ENCODE measurements at regions not wholly inside any gene's neighbourhood (a gene's known extent, or its start where the extent isn't known, plus 50 kb on each side); places are given as distances from the start of the nearest gene placed in this dataset.

DNA sequence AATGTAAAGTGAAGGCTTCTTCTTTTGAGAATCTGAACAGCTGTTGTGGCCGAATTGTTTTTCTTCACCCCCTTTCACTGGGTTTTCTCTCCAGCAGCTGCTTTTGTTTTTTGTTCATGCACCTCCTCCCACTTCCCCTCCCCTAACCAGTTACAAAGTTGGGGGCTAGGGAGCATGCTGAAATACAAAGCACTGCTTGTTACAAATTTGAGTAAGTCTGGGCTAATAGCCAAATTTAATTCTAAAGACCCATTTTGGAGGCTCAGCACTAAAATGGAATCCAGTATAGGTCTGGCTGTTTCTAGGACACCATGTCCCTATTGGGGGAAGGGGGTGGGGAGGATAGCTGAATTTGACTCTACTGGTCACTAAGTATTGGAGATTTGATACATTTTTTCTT lies 89.2 kb upstream of the GPM6B start:
- TF ChIP-seq, protein P1, sequence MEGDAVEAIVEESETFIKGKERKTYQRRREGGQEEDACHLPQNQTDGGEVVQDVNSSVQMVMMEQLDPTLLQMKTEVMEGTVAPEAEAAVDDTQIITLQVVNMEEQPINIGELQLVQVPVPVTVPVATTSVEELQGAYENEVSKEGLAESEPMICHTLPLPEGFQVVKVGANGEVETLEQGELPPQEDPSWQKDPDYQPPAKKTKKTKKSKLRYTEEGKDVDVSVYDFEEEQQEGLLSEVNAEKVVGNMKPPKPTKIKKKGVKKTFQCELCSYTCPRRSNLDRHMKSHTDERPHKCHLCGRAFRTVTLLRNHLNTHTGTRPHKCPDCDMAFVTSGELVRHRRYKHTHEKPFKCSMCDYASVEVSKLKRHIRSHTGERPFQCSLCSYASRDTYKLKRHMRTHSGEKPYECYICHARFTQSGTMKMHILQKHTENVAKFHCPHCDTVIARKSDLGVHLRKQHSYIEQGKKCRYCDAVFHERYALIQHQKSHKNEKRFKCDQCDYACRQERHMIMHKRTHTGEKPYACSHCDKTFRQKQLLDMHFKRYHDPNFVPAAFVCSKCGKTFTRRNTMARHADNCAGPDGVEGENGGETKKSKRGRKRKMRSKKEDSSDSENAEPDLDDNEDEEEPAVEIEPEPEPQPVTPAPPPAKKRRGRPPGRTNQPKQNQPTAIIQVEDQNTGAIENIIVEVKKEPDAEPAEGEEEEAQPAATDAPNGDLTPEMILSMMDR (IDR thresholded peaks at IDR 0.05; ENCODE audit: low read depth, low read length, missing control alignments): no peak
- DNase-seq (ENCODE audit: low read depth): no peak
- in situ Hi-C loops (cut with HindIII; ENCODE audit: low sequenced_read_pairs): loop anchor here (5.0 kb wide), 1 partner anchor 69 kb away; no protein-coding TSS in a partner anchor
- H3K4me3 ChIP-seq (ENCODE audit: low read depth, low read length): no peak overlapping the region

DNA sequence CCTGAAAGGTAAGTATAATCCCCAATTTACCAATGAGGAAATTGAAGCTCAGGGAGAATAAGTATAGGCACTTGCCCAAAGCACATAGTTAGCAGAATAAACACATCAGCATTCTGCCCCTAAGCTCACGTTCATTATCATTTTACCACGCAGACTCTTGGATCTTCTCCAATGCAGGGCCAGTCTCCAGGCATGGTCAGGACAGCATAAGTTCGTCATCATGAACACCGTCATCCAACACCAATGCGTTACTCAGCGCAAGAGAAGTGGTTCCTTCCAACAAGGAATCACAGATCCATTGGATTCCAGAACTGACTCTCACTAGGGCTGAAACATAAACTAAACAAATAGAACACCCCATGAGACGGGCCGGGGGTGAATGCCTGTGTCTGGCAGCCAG lies 86.5 kb upstream of the GPM6B start:
- in situ Hi-C loops (cut with HindIII; ENCODE audit: low sequenced_read_pairs): no loop called here
- DNase-seq (ENCODE audit: low read depth): peak; percentile 68
- no peak overlapping the region for H3K4me3 ChIP-seq (ENCODE audit: low read depth, low read length)
- TF ChIP-seq, protein P1 (IDR thresholded peaks at IDR 0.05; ENCODE audit: low read depth, low read length, missing control alignments): no peak

DNA sequence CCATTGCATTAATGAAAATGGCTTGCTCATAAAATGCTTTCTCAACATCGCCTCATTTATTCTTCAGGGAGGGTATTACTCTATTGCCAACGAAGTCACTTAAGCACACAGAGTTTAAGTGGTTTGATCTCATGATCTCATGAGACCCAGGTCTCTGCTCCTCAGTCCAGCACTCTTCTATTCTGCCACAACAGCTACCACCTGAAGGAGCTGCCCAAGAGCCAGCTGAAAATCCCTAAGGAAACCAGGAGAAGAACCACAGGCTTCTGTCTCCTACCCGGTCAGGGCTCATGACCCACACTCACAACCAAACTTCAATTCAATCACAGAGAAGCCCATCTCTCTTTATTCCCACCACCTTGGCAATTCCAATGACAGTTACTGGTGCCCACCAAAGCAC lies 85.5 kb upstream of the GPM6B start:
- DNase-seq (ENCODE audit: low read depth): no peak
- TF ChIP-seq, protein P1 (IDR thresholded peaks at IDR 0.05; ENCODE audit: low read depth, low read length, missing control alignments): no peak
- in situ Hi-C loops (cut with HindIII; ENCODE audit: low sequenced_read_pairs): no loop called here
- H3K4me3 ChIP-seq (ENCODE audit: low read depth, low read length): no peak overlapping the region

DNA sequence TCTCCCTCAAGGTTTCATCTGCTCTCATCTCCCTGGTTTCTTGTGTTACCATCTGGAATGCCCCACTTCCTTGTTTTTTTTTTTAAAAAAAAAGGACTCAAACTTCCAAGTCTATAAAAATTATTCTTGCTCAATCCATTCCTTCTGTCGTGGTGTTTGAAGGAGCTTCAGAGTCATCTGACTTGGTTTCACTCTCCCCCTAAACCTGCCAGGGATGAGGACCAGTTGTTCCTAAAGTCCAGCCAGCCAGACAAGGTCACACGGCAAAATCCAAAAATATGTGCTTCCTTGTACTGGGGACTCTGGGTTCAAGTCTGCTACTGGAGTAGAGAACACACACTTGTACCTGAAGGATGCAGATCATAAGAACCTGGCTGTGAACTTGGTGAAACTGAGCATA lies 84.5 kb upstream of the GPM6B start:
- DNase-seq (ENCODE audit: low read depth): no peak
- in situ Hi-C loops (cut with HindIII; ENCODE audit: low sequenced_read_pairs): no loop called here
- TF ChIP-seq, protein P1 (IDR thresholded peaks at IDR 0.05; ENCODE audit: low read depth, low read length, missing control alignments): no peak
- H3K4me3 ChIP-seq (ENCODE audit: low read depth, low read length): no peak overlapping the region

DNA sequence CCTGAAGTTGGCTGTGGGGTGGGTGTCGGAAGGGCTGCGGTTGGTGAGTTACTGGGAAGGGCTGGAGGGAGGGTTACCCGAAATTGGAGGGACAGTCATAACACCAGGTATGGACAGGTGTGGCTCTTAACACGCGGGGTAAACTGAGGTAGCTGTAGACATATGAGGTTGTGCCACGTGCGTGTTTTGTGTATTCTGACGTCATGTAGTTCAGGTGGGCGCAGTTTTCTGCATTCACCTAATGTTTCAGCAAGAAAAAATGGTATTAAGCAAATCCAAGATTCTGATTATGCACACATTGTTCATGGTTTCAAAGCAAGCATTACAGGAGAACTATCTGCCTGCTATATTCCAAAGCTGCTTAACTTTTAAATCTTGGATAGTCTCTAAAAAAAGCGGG lies 83.5 kb upstream of the GPM6B start:
- no peak overlapping the region for H3K4me3 ChIP-seq (ENCODE audit: low read depth, low read length)
- TF ChIP-seq, protein P1 (IDR thresholded peaks at IDR 0.05; ENCODE audit: low read depth, low read length, missing control alignments): no peak
- DNase-seq (ENCODE audit: low read depth): no peak
- in situ Hi-C loops (cut with HindIII; ENCODE audit: low sequenced_read_pairs): no loop called here

DNA sequence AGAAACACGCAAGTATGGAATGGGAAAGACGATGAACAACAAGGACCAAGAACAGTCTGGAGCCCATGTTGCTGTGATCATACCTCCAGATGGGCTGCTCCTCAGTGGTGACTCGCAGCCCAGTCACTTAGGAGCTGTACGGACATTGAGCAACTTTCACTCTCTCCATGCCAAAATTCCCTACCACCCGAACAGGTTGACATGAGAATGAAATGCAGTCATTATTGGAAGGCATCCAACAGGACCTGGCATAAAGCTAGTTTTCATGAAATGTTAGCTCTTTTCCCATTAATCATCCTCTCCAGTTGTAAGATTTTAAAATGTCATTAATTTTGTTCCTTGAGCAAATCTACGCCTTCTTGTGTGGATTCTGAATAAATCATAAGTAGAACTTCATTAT lies 82.7 kb upstream of the GPM6B start:
- TF ChIP-seq, protein P1 (IDR thresholded peaks at IDR 0.05; ENCODE audit: low read depth, low read length, missing control alignments): no peak
- in situ Hi-C loops (cut with HindIII; ENCODE audit: low sequenced_read_pairs): no loop called here
- DNase-seq (ENCODE audit: low read depth): peak; percentile 84
- no peak overlapping the region for H3K4me3 ChIP-seq (ENCODE audit: low read depth, low read length)

DNA sequence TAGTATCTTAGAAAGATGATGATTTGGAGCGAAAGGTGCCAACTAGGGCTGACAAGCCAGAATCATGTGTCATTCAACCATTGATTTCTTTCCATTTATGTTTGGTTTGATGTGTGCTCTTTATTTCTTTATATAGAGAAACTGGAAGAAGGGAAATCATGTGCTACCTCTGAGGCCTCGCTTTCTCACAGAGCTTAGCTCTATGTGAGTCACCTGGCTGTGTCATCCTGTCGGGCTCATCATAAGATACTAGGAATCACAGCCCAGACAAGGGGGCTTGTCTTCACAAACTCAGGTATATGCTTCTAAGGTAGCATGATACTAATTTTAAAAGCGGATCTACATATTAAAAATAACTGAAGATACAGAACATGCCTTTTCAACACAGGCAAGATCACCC lies 81.7 kb upstream of the GPM6B start:
- no peak for DNase-seq (ENCODE audit: low read depth)
- H3K4me3 ChIP-seq (ENCODE audit: low read depth, low read length): no peak overlapping the region
- TF ChIP-seq, protein P1 (IDR thresholded peaks at IDR 0.05; ENCODE audit: low read depth, low read length, missing control alignments): no peak
- in situ Hi-C loops (cut with HindIII; ENCODE audit: low sequenced_read_pairs): no loop called here
